Endothelial cell of umbilical vein (primary cell): ENCODE measurements at regions not wholly inside any gene's neighbourhood (a gene's known extent, or its start where the extent isn't known, plus 50 kb on each side); places are given as distances from the start of the nearest gene placed in this dataset.

Experiments
- BruUV-seq: library from RNA; stranded (reverse); fragments of 400-500 nt; replicated peaks from 2 replicates; lab custom pipeline; 2021; lab: Mats Ljungman, UMichigan
- CTCF ChIA-PET: fragments of 300-600, 350-600 bp; sonication (Branson Sonifier 250); formaldehyde crosslinking; loops from one replicate; lab custom pipeline; 2021; ENCODE audit warnings: antibody characterized with exemption, inconsistent platforms; lab: Charles Lee
- POLR2A ChIA-PET: fragments of 300-600, 350-600 bp; sonication (Branson Sonifier 250); formaldehyde crosslinking; loops from one replicate; lab custom pipeline; 2021; ENCODE audit warnings: antibody characterized with exemption, inconsistent platforms; lab: Charles Lee
- DNase-seq: peaks from one replicate; pipeline ENCODE4 v3.0.0-alpha.2; 2011; ENCODE audit warnings: low read depth, low spot score
- FAIRE-seq: peaks from 2 replicates; lab custom pipeline; 2011; peaks lifted over from hg19 to GRCh38; lab: Jason Lieb, UNC
- H2AFZ ChIP-seq: 2 replicates; pipeline ENCODE4 v1.6.0; 2012; ENCODE audit warnings: low read depth, low read length, control low read depth, inconsistent platforms
- H3K27ac ChIP-seq: 2 replicates; pipeline ENCODE4 v1.5.1; 2011; ENCODE audit warnings: low read depth, mild to moderate bottlenecking, control low read depth, low read length, moderate library complexity; ENCODE audit not compliant: insufficient read depth
- H3K27me3 ChIP-seq, 2 experiments: 2 replicates each; pipeline versions ENCODE4 v1.6.0 to v1.6.1; 2011; ENCODE audit warnings: low read length in 2 of 2, mixed read lengths in 1 of 2; ENCODE audit not compliant: control insufficient read depth in 2 of 2, insufficient read depth in 2 of 2
- H3K36me3 ChIP-seq, 2 experiments: 2 replicates in 1 of 2; 3 replicates in 1 of 2; pipeline ENCODE4 v1.5.1; 2011; ENCODE audit warnings: low read length in 2 of 2, mild to moderate bottlenecking in 1 of 2, moderate library complexity in 1 of 2; ENCODE audit not compliant: control insufficient read depth in 2 of 2, insufficient read depth in 2 of 2; ENCODE audit errors: extremely low read depth in 1 of 2
- H3K4me1 ChIP-seq: 3 replicates; pipeline ENCODE4 v1.5.1; 2011; ENCODE audit warnings: mild to moderate bottlenecking, low read length; ENCODE audit not compliant: control insufficient read depth, insufficient read depth; ENCODE audit errors: extremely low read depth
- H3K4me2 ChIP-seq: 2 replicates; pipeline ENCODE4 v1.6.1; 2011; ENCODE audit warnings: low read length, control low read depth, mixed read lengths; ENCODE audit not compliant: insufficient read depth
- H3K4me3 ChIP-seq, 3 experiments: fragments of 200-600 bp in 1 of 3; sonication (generic), shearing (Covaris generic) in 1 of 3; replicated peaks in 1 of 3; 2 replicates each; pipeline ENCODE4 v1.5.1; 2011 to 2016; ENCODE audit warnings: control low read depth in 3 of 3, low read length in 3 of 3, mild to moderate bottlenecking in 2 of 3, inconsistent platforms in 1 of 3, low read depth in 1 of 3, moderate library complexity in 1 of 3; ENCODE audit not compliant: insufficient read depth in 1 of 3
- H3K79me2 ChIP-seq: 2 replicates; pipeline ENCODE4 v1.6.0; 2012; ENCODE audit warnings: low read length, inconsistent platforms; ENCODE audit not compliant: control insufficient read depth, insufficient read depth
- H3K9ac ChIP-seq: replicated peaks from 2 replicates; pipeline ENCODE3; 2011; ENCODE audit warnings: low read length, control low read depth; ENCODE audit not compliant: insufficient read depth; ENCODE audit errors: extremely low read depth
- H3K9me1 ChIP-seq: replicated peaks from 3 replicates; pipeline ENCODE4 v1.6.0; 2011; ENCODE audit warnings: mild to moderate bottlenecking, low read length; ENCODE audit not compliant: control insufficient read depth, insufficient read depth; ENCODE audit errors: extremely low read depth
- H3K9me3 ChIP-seq: replicated peaks from 2 replicates; pipeline ENCODE4 v1.5.1; 2012; ENCODE audit warnings: low read length, inconsistent platforms; ENCODE audit not compliant: control insufficient read depth, insufficient read depth
- H4K20me1 ChIP-seq: replicated peaks from 2 replicates; pipeline ENCODE3; 2011; ENCODE audit warnings: mild to moderate bottlenecking, low read length; ENCODE audit not compliant: control insufficient read depth, insufficient read depth; ENCODE audit errors: extremely low read depth
- CTCF ChIP-seq, 2 donors: IDR thresholded peaks; 1 replicate in 1 of 2; 2 replicates in 1 of 2; pipeline ENCODE4 v1.5.1; 2011; ENCODE audit warnings: low read length in 2 of 2, mild to moderate bottlenecking in 2 of 2, moderate library complexity in 2 of 2, control low read depth in 1 of 2, inconsistent platforms in 1 of 2, low read depth in 1 of 2; ENCODE audit not compliant: insufficient read depth in 1 of 2; ENCODE audit errors: extremely low read depth in 1 of 2
- EZH2 ChIP-seq: IDR thresholded peaks from 2 replicates; pipeline ENCODE4 v1.6.1; 2012; ENCODE audit warnings: borderline replicate concordance, low read depth, mild to moderate bottlenecking, moderate library complexity, low read length, inconsistent platforms; ENCODE audit not compliant: severe bottlenecking
- FOS ChIP-seq: IDR thresholded peaks from 2 replicates; pipeline ENCODE4 v1.6.1; 2011; ENCODE audit warnings: mild to moderate bottlenecking, low read length, moderate library complexity, borderline replicate concordance; ENCODE audit not compliant: insufficient read depth
- GATA2 ChIP-seq: IDR thresholded peaks from 2 replicates; pipeline ENCODE4 v1.7.0; 2011; ENCODE audit warnings: low read depth, mild to moderate bottlenecking, moderate library complexity, mixed read lengths, low read length; ENCODE audit not compliant: insufficient read length, insufficient read depth
- JUN ChIP-seq: IDR thresholded peaks from 2 replicates; pipeline ENCODE4 v1.6.1; 2011; ENCODE audit warnings: borderline replicate concordance, low read depth; ENCODE audit not compliant: insufficient read length, insufficient read depth
- MAX ChIP-seq: IDR thresholded peaks from 2 replicates; pipeline ENCODE4 v1.6.1; 2011; ENCODE audit not compliant: insufficient read depth, insufficient read length
- MYC ChIP-seq: IDR thresholded peaks from one replicate; pipeline ENCODE4 v1.6.1; 2011; ENCODE audit warnings: mild to moderate bottlenecking, low read depth, low read length
- POLR2A ChIP-seq: IDR thresholded peaks from 2 replicates; pipeline ENCODE4 v1.6.1; 2012; ENCODE audit warnings: low read depth, mild to moderate bottlenecking, control low read depth, low read length
- POLR2AphosphoS5 ChIP-seq: IDR thresholded peaks from 2 replicates; pipeline ENCODE4 v1.6.1; 2012; ENCODE audit warnings: low read depth, mild to moderate bottlenecking, control low read depth, low read length, moderate library complexity; ENCODE audit not compliant: insufficient read depth
- dilution Hi-C: fragments of 300-500 bp; cut with MboI; formaldehyde crosslinking; loops from one replicate; pipeline ENCODE4 v1.15.0; 2019; ENCODE audit warnings: low sequenced_read_pairs; ENCODE audit not compliant: extremely low pct_ligation_motif_present
- intact Hi-C: fragments of 100-400 bp; cut with micrococcal nuclease; formaldehyde crosslinking; loops from one replicate; pipeline ENCODE4 v1.10.0; 2022

GRCh38 chr1:183732236-183732880 lies 72.6 kb upstream of the RGL1 start:
- intact Hi-C loops (no loop called here), dilution Hi-C loops (no loop called here)
- TF ChIP-seq CTCF (IDR thresholded peaks at IDR 0.05; ENCODE audit: extremely low read depth in 1 of 2, insufficient read depth in 1 of 2, low read depth in 1 of 2, low read length in 2 of 2) (no peak), JUN (no peak), MAX (no peak), POLR2AphosphoS5 (no peak), EZH2 (no peak), POLR2A (no peak), FOS (no peak), GATA2 (no peak), MYC (no peak)
- Histone ChIP-seq H2AFZ (no peak overlapping the region), H3K79me2 (no peaks in the 10 kb centered on the region), H3K27ac (no peak overlapping the region), H3K4me2 (no peak overlapping the region), H3K4me1 (no peaks in the 10 kb centered on the region), H3K9me1 (no peaks in the 10 kb centered on the region), H4K20me1 (no peaks in the 10 kb centered on the region), H3K4me3 (no peak overlapping the region), H3K9me3 (no peaks in the 10 kb centered on the region), H3K9ac (no peak overlapping the region), H3K36me3 (no peaks in the 10 kb centered on the region), H3K27me3 (no peaks in the 10 kb centered on the region)
- DNase-seq (no peak), FAIRE-seq (no peak)
- BruUV-seq: no TSS peak
- ChIA-PET CTCF (no interaction called here), POLR2A (no interaction called here)
